CD4-positive, alpha-beta T cell (primary cell): ENCODE measurements at regions not wholly inside any gene's neighbourhood (a gene's known extent, or its start where the extent isn't known, plus 50 kb on each side); places are given as distances from the start of the nearest gene placed in this dataset.

Experiments
- ATAC-seq: fragments of 200-7000 bp; cut with Tn5 transposase; one replicate; pipeline ENCODE4 v1.10.0; 2022; ENCODE audit warnings: mild to moderate bottlenecking; ENCODE audit not compliant: poor library complexity
- CTCF ChIA-PET: fragments of 350-600 bp; sonication (Branson Sonifier 250); formaldehyde crosslinking; loops from one replicate; lab custom pipeline; 2021; ENCODE audit warnings: antibody characterized with exemption, inconsistent platforms; lab: Charles Lee
- POLR2A ChIA-PET: fragments of 350-600 bp; sonication (Branson Sonifier 250); formaldehyde crosslinking; loops from one replicate; lab custom pipeline; 2021; ENCODE audit warnings: antibody characterized with exemption, inconsistent platforms; lab: Charles Lee
- DNase-seq, 14 experiments: peaks; one replicate each; pipeline ENCODE4 v3.0.0-alpha.2; 2013 to 2020; ENCODE audit warnings: mixed read lengths in 2 of 14
- H3K27ac ChIP-seq, 2 donors: one replicate each; pipeline versions ENCODE4 v1.5.1 to v1.7.0; 2013; ENCODE audit warnings: low read length in 2 of 2, low read depth in 1 of 2, mild to moderate bottlenecking in 1 of 2
- H3K27me3 ChIP-seq, 2 experiments: 1 replicate in 1 of 2; 2 replicates in 1 of 2; pipeline versions ENCODE4 v1.6.1 to v1.7.0; 2013; ENCODE audit warnings: low read length in 2 of 2, control low read depth in 1 of 2, mild to moderate bottlenecking in 1 of 2, moderate library complexity in 1 of 2; ENCODE audit not compliant: insufficient read depth in 2 of 2, control insufficient read depth in 1 of 2
- H3K36me3 ChIP-seq: one replicate; pipeline ENCODE4 v1.6.1; 2013; ENCODE audit warnings: low read length, control low read depth; ENCODE audit not compliant: insufficient read depth
- H3K4me1 ChIP-seq: one replicate; pipeline ENCODE4 v1.6.1; 2013; ENCODE audit warnings: low read length, control low read depth; ENCODE audit not compliant: insufficient read depth
- H3K4me3 ChIP-seq: one replicate; pipeline ENCODE4 v1.5.1; 2013; ENCODE audit warnings: mild to moderate bottlenecking, low read length, moderate library complexity
- H3K9me3 ChIP-seq, 2 experiments: 1 replicate in 1 of 2; 2 replicates in 1 of 2; pipeline versions ENCODE4 v1.6.1 to v1.7.0; 2013; ENCODE audit warnings: low read length in 2 of 2, mild to moderate bottlenecking in 2 of 2, control low read depth in 1 of 2, moderate library complexity in 1 of 2; ENCODE audit not compliant: control insufficient read depth in 1 of 2, insufficient read depth in 1 of 2
- H3K27ac Mint-ChIP-seq: one replicate; pipeline ENCODE4 v1.8.0; 2020; ENCODE audit warnings: mixed read lengths
- H3K27me3 Mint-ChIP-seq: one replicate; pipeline ENCODE4 v1.8.0; 2021; ENCODE audit warnings: mixed read lengths
- H3K36me3 Mint-ChIP-seq: one replicate; pipeline ENCODE4 v1.8.0; 2021; ENCODE audit warnings: low read depth, mixed read lengths
- H3K4me1 Mint-ChIP-seq: one replicate; pipeline ENCODE4 v1.8.0; 2021; ENCODE audit warnings: low read depth, mixed read lengths
- H3K4me3 Mint-ChIP-seq: one replicate; pipeline ENCODE4 v1.8.0; 2020; ENCODE audit warnings: mild to moderate bottlenecking, mixed read lengths
- H3K9me3 Mint-ChIP-seq: one replicate; pipeline ENCODE4 v1.8.0; 2020; ENCODE audit warnings: mixed read lengths
- intact Hi-C, 2 experiments: fragments of 100-400 bp; cut with DNase I in 1 of 2; cut with micrococcal nuclease in 1 of 2; formaldehyde crosslinking; loops; one replicate each; pipeline versions ENCODE4 v1.15.1 to v1.9.0; 2023 to 2025; cut with DNase I, micrococcal nuclease
- TF ChIP-seq, protein P1 (sequence below): fragments of 200-600 bp; IDR thresholded peaks from one replicate; pipeline ENCODE4 v1.8.0; 2022; ENCODE audit warnings: antibody characterized with exemption, mild to moderate bottlenecking

DNA sequence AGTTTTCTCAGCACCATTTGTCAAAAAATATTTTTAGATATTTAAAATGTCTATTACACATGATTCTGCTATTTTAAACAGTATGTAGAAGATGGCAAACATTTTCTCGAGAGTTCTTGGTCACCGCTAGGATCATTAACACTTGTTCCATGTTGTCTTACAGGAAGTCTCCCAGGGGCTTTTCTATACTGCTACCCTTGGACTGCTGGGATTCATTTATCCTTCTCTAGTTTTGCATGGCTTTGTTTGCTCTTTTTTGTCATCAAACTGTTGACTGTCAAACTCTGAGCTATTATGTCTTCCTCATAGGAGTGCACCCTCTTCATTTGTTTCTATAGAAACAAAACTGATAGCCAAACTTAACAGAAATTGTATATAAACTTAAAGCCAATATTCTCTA is 184.9 kb downstream of the CDCA7 start:
- no peaks in the 10 kb centered on the region for H3K4me1 Mint-ChIP-seq
- H3K4me3 Mint-ChIP-seq, result no peak overlapping the region
- DNase-seq, result no peak
- POLR2A ChIA-PET, result no interaction called here
- Histone ChIP-seq H3K27me3 (peaks cover 0 to 3% of the 10 kb centered on the region in 2 experiments), H3K36me3 (no peaks in the 10 kb centered on the region), H3K4me1 (no peaks in the 10 kb centered on the region), H3K27ac (no peak overlapping the region), H3K9me3 (no peaks in the 10 kb centered on the region), H3K4me3 (no peak overlapping the region)
- CTCF ChIA-PET, result no interaction called here
- intact Hi-C loops, result no loop called here
- H3K9me3 Mint-ChIP-seq, result no peaks in the 10 kb centered on the region
- no peaks in the 10 kb centered on the region for H3K36me3 Mint-ChIP-seq
- no peak for ATAC-seq
- H3K27ac Mint-ChIP-seq, result no peak overlapping the region
- TF ChIP-seq, protein P1, sequence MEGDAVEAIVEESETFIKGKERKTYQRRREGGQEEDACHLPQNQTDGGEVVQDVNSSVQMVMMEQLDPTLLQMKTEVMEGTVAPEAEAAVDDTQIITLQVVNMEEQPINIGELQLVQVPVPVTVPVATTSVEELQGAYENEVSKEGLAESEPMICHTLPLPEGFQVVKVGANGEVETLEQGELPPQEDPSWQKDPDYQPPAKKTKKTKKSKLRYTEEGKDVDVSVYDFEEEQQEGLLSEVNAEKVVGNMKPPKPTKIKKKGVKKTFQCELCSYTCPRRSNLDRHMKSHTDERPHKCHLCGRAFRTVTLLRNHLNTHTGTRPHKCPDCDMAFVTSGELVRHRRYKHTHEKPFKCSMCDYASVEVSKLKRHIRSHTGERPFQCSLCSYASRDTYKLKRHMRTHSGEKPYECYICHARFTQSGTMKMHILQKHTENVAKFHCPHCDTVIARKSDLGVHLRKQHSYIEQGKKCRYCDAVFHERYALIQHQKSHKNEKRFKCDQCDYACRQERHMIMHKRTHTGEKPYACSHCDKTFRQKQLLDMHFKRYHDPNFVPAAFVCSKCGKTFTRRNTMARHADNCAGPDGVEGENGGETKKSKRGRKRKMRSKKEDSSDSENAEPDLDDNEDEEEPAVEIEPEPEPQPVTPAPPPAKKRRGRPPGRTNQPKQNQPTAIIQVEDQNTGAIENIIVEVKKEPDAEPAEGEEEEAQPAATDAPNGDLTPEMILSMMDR, result no peak
- H3K27me3 Mint-ChIP-seq, result peaks cover 21% of the 10 kb centered on the region

DNA sequence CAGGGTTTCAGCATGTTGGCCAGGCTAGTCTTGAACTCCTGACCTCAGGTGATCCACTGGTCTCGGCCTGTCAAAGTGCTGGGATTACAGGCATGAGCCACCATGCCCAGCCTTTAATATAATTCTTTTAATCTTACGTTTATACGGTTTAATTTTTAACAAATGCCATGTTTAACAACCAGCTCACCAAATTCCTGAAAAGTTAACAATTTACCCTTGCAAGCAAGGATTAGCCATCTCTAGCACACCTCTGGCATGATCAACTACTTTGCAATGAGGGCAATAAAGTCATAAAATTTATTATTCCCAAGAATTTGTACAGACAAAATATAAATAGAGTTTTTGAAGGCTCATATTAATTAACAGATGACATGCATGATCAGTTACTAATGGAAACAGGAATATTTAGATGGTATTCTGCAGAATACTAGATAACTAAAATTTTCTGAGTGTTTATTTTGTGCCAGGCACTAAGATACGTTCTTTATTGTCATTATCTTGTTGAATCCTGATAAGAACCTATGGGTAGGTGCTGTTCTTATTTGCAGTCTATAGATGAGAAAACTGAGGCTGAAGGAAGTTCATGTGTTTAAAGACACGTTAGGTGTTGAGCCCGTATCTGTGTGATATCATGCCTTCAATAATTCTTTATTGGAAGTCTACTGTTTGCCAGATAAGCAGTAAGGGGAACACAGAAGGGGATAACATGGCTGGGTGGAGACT is 190.1 kb downstream of the CDCA7 start:
- peaks cover 0 to 3% of the 10 kb centered on the region in 2 experiments for H3K27me3 ChIP-seq
- no peaks in the 10 kb centered on the region for H3K9me3 Mint-ChIP-seq
- no peaks in the 10 kb centered on the region for H3K36me3 Mint-ChIP-seq
- no peaks in the 10 kb centered on the region for H3K9me3 ChIP-seq
- TF ChIP-seq, protein P1, result no peak
- H3K27ac ChIP-seq, result no peak overlapping the region
- H3K4me1 ChIP-seq, result no peaks in the 10 kb centered on the region
- intact Hi-C loops, result no loop called here
- no peak for DNase-seq
- ATAC-seq, result no peak
- POLR2A ChIA-PET, result no interaction called here
- no peaks in the 10 kb centered on the region for H3K4me1 Mint-ChIP-seq
- H3K27ac Mint-ChIP-seq, result no peak overlapping the region
- no peak overlapping the region for H3K4me3 ChIP-seq
- H3K36me3 ChIP-seq, result no peaks in the 10 kb centered on the region
- H3K27me3 Mint-ChIP-seq, result peaks cover 28% of the 10 kb centered on the region
- CTCF ChIA-PET, result no interaction called here
- no peak overlapping the region for H3K4me3 Mint-ChIP-seq

DNA sequence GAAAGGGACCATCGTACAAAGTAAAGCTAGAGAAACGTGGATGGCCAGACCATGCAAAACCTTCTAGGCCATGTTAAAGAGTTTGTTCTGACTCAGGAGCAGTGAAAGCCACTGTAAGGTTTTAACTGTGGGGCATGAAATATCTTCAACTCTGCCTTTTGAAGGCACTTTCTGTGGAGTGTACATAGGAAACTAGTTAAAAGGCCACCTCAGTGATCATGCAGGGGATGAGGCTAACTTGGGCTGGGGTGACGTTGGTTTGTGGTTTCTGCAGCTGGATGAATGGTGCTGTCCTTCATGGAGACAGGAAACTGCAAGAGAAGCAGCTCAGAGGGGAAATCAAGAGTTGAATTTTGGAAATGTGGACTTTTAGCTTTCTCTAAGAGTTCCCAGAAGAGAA is 190.7 kb downstream of the CDCA7 start:
- CTCF ChIA-PET, result no interaction called here
- Mint-ChIP-seq H3K4me3 (no peak overlapping the region), H3K27me3 (peaks cover 24% of the 10 kb centered on the region), H3K9me3 (no peaks in the 10 kb centered on the region), H3K4me1 (no peaks in the 10 kb centered on the region), H3K36me3 (no peaks in the 10 kb centered on the region), H3K27ac (no peak overlapping the region)
- Histone ChIP-seq H3K27me3 (peaks cover 0 to 3% of the 10 kb centered on the region in 2 experiments), H3K9me3 (no peaks in the 10 kb centered on the region), H3K36me3 (no peaks in the 10 kb centered on the region), H3K4me3 (no peak overlapping the region), H3K27ac (no peak overlapping the region), H3K4me1 (no peaks in the 10 kb centered on the region)
- TF ChIP-seq, protein P1, result no peak
- POLR2A ChIA-PET, result no interaction called here
- intact Hi-C loops, result no loop called here
- ATAC-seq (no peak), DNase-seq (no peak)
